ENCODE measurements at regions not wholly inside any gene's neighbourhood (a gene's known extent, or its start where the extent isn't known, plus 50 kb on each side); places are given as distances from the start of the nearest gene placed in this dataset.
"Not testable (repeated sequence)": the region's sequence is repeated elsewhere in the genome, so short reads cannot be mapped to it uniquely, and the experiment has no call there.

DNA sequence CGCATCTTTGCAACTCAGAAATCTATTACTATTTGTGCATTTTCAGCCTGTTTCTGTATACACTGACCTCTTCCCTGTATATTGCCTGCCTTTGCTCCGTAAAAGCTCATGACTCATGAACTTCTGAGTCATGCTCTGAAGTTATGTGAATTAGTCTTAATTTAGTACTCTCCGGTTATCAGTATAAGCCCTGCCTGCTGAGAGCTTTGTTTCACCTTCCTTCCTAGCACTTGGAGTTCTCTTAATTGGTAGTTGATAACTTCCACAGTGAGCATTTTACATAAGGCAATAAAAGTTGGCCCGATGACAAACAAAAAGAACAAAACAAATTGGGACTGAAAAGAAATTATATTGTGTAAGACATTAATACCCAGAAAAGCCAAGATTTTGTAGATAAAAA, 231.4 kb downstream of the GJA1 start:
- TF ChIP-seq, protein P1, sequence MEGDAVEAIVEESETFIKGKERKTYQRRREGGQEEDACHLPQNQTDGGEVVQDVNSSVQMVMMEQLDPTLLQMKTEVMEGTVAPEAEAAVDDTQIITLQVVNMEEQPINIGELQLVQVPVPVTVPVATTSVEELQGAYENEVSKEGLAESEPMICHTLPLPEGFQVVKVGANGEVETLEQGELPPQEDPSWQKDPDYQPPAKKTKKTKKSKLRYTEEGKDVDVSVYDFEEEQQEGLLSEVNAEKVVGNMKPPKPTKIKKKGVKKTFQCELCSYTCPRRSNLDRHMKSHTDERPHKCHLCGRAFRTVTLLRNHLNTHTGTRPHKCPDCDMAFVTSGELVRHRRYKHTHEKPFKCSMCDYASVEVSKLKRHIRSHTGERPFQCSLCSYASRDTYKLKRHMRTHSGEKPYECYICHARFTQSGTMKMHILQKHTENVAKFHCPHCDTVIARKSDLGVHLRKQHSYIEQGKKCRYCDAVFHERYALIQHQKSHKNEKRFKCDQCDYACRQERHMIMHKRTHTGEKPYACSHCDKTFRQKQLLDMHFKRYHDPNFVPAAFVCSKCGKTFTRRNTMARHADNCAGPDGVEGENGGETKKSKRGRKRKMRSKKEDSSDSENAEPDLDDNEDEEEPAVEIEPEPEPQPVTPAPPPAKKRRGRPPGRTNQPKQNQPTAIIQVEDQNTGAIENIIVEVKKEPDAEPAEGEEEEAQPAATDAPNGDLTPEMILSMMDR (IDR thresholded peaks at IDR 0.05), result no peak
- no peak for TF ChIP-seq ZFX (IDR thresholded peaks at IDR 0.05; ENCODE audit: borderline replicate concordance)
- H3K27ac ChIP-seq, result no peak overlapping the region

DNA sequence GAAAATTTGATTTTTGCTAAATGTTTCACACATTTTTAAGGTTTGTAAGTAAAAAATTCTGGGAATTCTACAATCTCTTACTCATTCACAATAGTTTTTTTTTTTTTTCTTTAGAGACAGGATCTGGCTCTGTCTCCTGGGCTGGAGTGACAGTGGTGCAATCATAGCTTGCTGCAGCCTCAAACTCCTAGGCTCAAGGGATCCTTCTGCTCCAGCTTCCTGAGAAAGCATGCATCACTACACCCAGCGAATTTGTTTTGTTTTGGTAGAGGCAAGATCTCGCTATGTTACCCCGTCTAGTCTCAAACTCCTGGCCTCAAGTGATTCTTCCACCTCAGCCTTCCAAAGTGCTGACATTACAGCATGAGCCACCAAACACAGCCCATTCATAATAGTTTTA, 232.8 kb downstream of the GJA1 start:
- H3K27ac ChIP-seq, result no peak overlapping the region
- TF ChIP-seq, protein P1 (IDR thresholded peaks at IDR 0.05), result no peak
- TF ChIP-seq ZFX (IDR thresholded peaks at IDR 0.05; ENCODE audit: borderline replicate concordance), result no peak

DNA sequence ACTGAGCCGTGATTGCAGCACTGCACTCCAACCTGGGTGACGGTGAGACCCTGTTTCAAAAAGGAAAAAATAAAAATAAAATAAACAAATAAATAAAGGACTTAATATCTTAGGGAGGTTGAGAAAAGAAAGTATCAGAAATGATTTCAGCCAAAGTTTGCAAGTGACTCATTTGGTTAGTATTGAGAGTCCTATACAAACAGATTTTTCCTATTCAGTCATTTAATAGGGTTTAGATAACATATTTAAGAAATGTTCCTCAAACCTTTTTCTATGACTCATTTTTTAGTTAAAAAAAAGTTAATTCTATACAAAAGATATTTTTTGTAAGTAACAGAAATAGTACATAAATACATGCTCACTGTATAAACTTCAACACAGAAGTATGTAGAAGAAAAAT, 235.1 kb downstream of the GJA1 start:
- TF ChIP-seq, protein P1 (IDR thresholded peaks at IDR 0.05), result no peak
- TF ChIP-seq ZFX (IDR thresholded peaks at IDR 0.05; ENCODE audit: borderline replicate concordance), result no peak
- no peak overlapping the region for H3K27ac ChIP-seq

GRCh38 chr6:121677571-121677970, 242.1 kb downstream of the GJA1 start:
- H3K27ac ChIP-seq, result no peak overlapping the region
- TF ChIP-seq, protein P1 (IDR thresholded peaks at IDR 0.05), result no peak

DNA sequence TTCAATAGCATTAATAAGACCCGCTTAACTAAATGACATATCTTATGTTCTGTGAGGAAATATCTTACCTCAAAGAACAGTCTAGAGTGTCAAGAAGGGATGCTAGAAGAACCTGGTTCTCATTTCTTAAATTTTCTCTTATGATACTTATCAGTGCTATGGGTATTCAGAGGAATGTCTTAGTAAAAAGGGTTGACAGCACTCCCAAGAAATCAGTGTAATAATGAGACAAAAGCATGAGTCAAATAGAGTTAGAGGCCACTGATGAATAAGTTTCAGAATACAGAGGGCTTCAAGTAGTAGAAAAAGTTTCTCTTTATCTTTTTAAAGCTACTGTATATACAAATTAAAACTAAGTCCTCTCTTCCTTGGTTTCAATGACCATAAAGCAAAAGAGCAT, 242.8 kb downstream of the GJA1 start:
- TF ChIP-seq, protein P1 (IDR thresholded peaks at IDR 0.05), result no peak
- TF ChIP-seq ZFX (IDR thresholded peaks at IDR 0.05; ENCODE audit: borderline replicate concordance), result no peak
- H3K27ac ChIP-seq, result no peak overlapping the region

DNA sequence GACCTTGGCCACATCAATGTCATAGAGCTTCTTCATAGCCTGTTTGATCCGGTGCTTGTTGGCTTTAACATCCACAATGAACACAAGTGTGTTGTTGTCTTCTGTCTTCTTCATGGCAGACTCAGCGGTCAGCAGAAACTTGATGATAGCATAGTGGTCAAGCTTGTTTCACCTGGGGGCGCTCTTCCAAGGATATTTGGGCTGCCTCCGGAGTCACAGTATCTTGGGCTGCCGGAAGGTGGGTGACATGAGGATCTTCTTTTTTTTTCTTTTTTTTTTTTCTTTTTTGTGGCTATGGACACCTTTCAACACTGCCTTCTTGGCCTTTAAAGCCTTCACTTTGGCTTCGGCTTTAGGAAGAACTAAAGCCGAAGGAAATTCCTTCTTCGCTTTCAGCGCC, 244.6 kb downstream of the GJA1 start:
- no peak overlapping the region for H3K27ac ChIP-seq
- TF ChIP-seq, protein P1 (IDR thresholded peaks at IDR 0.05), result no peak
- TF ChIP-seq ZFX (IDR thresholded peaks at IDR 0.05; ENCODE audit: borderline replicate concordance), result no peak

DNA sequence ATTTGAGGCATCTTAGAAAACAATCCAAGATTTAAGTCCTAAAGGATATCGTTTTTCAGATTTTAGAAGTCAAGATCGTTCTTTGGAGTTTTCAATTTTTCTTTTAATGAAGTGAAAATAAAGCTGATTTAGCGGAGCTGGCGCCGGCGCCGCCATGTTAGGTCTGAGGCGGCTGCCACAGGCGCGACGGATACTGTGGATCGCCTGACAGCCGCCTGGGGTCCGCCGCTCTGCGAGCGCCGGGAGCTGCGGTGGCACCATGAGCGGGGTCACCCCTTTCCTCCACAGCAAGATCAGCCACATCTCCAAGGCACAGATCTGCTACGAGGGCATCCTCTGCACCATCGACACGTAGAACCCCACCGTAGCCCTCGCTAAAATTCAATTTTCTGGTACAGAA, 247.2 kb downstream of the GJA1 start:
- TF ChIP-seq ZFX (IDR thresholded peaks at IDR 0.05; ENCODE audit: borderline replicate concordance), result no peak
- TF ChIP-seq, protein P1 (IDR thresholded peaks at IDR 0.05), result no peak

GRCh38 chr6:121685806-121686205, 250.4 kb downstream of the GJA1 start:
- H3K27ac ChIP-seq, result not testable (repeated sequence)

More for the DNA sequence above, 247.2 kb downstream of the GJA1 start:
- H3K27ac ChIP-seq, result no peak overlapping the region
